H9 (cell line): ENCODE measurements at regions not wholly inside any gene's neighbourhood (a gene's known extent, or its start where the extent isn't known, plus 50 kb on each side); places are given as distances from the start of the nearest gene placed in this dataset.

ENCODE experiments used
- DNase-seq: peaks from one replicate; pipeline ENCODE4 v3.0.0-alpha.2; 2017
- H2AFZ ChIP-seq: one replicate; pipeline ENCODE4 v1.6.1; 2013; ENCODE audit warnings: mild to moderate bottlenecking, low read length, control low read depth, moderate library complexity
- H2AK5ac ChIP-seq: 2 replicates; pipeline ENCODE4 v1.6.1; 2013; ENCODE audit warnings: low read length, control low read depth, mixed read lengths; ENCODE audit not compliant: insufficient read length
- H2BK120ac ChIP-seq: one replicate; pipeline ENCODE4 v1.6.1; 2013; ENCODE audit warnings: low read depth, mild to moderate bottlenecking, low read length, control low read depth, inconsistent platforms; ENCODE audit not compliant: poor library complexity, severe bottlenecking
- H2BK12ac ChIP-seq: 2 replicates; pipeline ENCODE4 v1.6.1; 2013; ENCODE audit warnings: low read length, control low read depth, mixed read lengths, low read depth; ENCODE audit not compliant: insufficient read length
- H2BK15ac ChIP-seq: 2 replicates; pipeline ENCODE4 v1.6.1; 2013; ENCODE audit warnings: low read depth, low read length, control low read depth
- H2BK20ac ChIP-seq: one replicate; pipeline ENCODE4 v1.6.1; 2013; ENCODE audit warnings: low read depth, mild to moderate bottlenecking, low read length, control low read depth, inconsistent platforms; ENCODE audit not compliant: poor library complexity, severe bottlenecking
- H2BK5ac ChIP-seq: 2 replicates; pipeline ENCODE4 v1.6.1; 2013; ENCODE audit warnings: low read length, control low read depth, mixed read lengths; ENCODE audit not compliant: insufficient read length
- H3K14ac ChIP-seq: 2 replicates; pipeline ENCODE4 v1.6.1; 2013; ENCODE audit warnings: low read length, control low read depth; ENCODE audit not compliant: insufficient read depth
- H3K18ac ChIP-seq: 2 replicates; pipeline ENCODE4 v1.6.1; 2013; ENCODE audit warnings: low read depth, mild to moderate bottlenecking, mixed read lengths, low read length, control low read depth; ENCODE audit not compliant: insufficient read length
- H3K23ac ChIP-seq: 2 replicates; pipeline ENCODE4 v1.6.1; 2013; ENCODE audit warnings: low read length, control low read depth, mixed read lengths, low read depth; ENCODE audit not compliant: insufficient read length
- H3K23me2 ChIP-seq: 2 replicates; pipeline ENCODE4 v1.6.1; 2013; ENCODE audit warnings: low read depth, mild to moderate bottlenecking, mixed read lengths, low read length, control low read depth; ENCODE audit not compliant: insufficient read length, poor library complexity, severe bottlenecking
- H3K27ac ChIP-seq: 2 replicates; pipeline ENCODE4 v1.5.1; 2013; ENCODE audit warnings: low read length, control low read depth, mixed read lengths, low read depth; ENCODE audit not compliant: insufficient read length
- H3K27me3 ChIP-seq: 2 replicates; pipeline ENCODE4 v1.6.1; 2013; ENCODE audit warnings: low read length, control low read depth, inconsistent platforms; ENCODE audit not compliant: insufficient read depth
- H3K4ac ChIP-seq: 2 replicates; pipeline ENCODE4 v1.6.1; 2013; ENCODE audit warnings: low read depth, mild to moderate bottlenecking, control low read depth, inconsistent platforms, low read length, moderate library complexity
- H3K4me1 ChIP-seq: 2 replicates; pipeline ENCODE4 v1.6.1; 2013; ENCODE audit warnings: low read length, control low read depth, inconsistent platforms; ENCODE audit not compliant: insufficient read depth
- H3K4me2 ChIP-seq: 2 replicates; pipeline ENCODE4 v1.6.1; 2013; ENCODE audit warnings: low read length, control low read depth, mixed read lengths; ENCODE audit not compliant: insufficient read length, insufficient read depth
- H3K56ac ChIP-seq: 2 replicates; pipeline ENCODE4 v1.6.1; 2013; ENCODE audit warnings: low read depth, mild to moderate bottlenecking, mixed read lengths, low read length, control low read depth; ENCODE audit not compliant: insufficient read length
- H3K79me1 ChIP-seq: 2 replicates; pipeline ENCODE4 v1.6.1; 2013; ENCODE audit warnings: low read depth, mild to moderate bottlenecking, moderate library complexity, low read length, control low read depth, inconsistent platforms; ENCODE audit not compliant: insufficient read depth, poor library complexity, severe bottlenecking
- H3K79me2 ChIP-seq: 2 replicates; pipeline ENCODE4 v1.6.1; 2013; ENCODE audit warnings: low read length, control low read depth, inconsistent platforms; ENCODE audit not compliant: insufficient read depth
- H3K9ac ChIP-seq: 2 replicates; pipeline ENCODE4 v1.6.1; 2013; ENCODE audit warnings: low read length, control low read depth, mixed read lengths; ENCODE audit not compliant: insufficient read length; ENCODE audit errors: extremely low read depth
- H3K9me3 ChIP-seq: one replicate; pipeline ENCODE4 v1.6.1; 2013; ENCODE audit warnings: low read depth, low read length, inconsistent platforms; ENCODE audit not compliant: control insufficient read depth
- H3T11ph ChIP-seq: one replicate; pipeline ENCODE4 v1.6.1; 2013; ENCODE audit warnings: mild to moderate bottlenecking, low read length, control low read depth, inconsistent platforms
- H4K20me1 ChIP-seq: one replicate; pipeline ENCODE4 v1.6.1; 2013; ENCODE audit not compliant: control insufficient read depth, insufficient read length, insufficient read depth
- H4K5ac ChIP-seq: 2 replicates; pipeline ENCODE4 v1.6.1; 2013; ENCODE audit warnings: low read depth, mild to moderate bottlenecking, mixed read lengths, low read length, control low read depth; ENCODE audit not compliant: insufficient read length
- H4K8ac ChIP-seq: replicated peaks from 2 replicates; pipeline ENCODE4 v1.6.1; 2013; ENCODE audit warnings: low read length, control low read depth, mixed read lengths, low read depth; ENCODE audit not compliant: insufficient read length
- H4K91ac ChIP-seq: 2 replicates; pipeline ENCODE4 v1.6.1; 2013; ENCODE audit warnings: low read depth, mild to moderate bottlenecking, moderate library complexity, mixed read lengths, low read length, control low read depth; ENCODE audit not compliant: insufficient read length
- H3K27ac Mint-ChIP-seq, 3 experiments: 2 replicates in 2 of 3; 3 replicates in 1 of 3; pipeline ENCODE4 v1.8.0; 2020 to 2021; ENCODE audit warnings: mixed read lengths in 3 of 3, mild to moderate bottlenecking in 1 of 3, moderate library complexity in 1 of 3
- H3K27me3 Mint-ChIP-seq: 2 replicates; pipeline ENCODE4 v1.8.0; 2021; ENCODE audit warnings: low read depth, mild to moderate bottlenecking, moderate library complexity, mixed read lengths
- H3K36me3 Mint-ChIP-seq, 3 experiments: 2 replicates in 2 of 3; 3 replicates in 1 of 3; pipeline ENCODE4 v1.8.0; 2020 to 2021; ENCODE audit warnings: low read depth in 3 of 3, mixed read lengths in 3 of 3; ENCODE audit not compliant: insufficient read depth in 1 of 3
- H3K4me1 Mint-ChIP-seq, 2 experiments: 2 replicates each; pipeline ENCODE4 v1.8.0; 2020; ENCODE audit warnings: mixed read lengths in 2 of 2
- H3K4me3 Mint-ChIP-seq, 2 experiments: 2 replicates in 1 of 2; 3 replicates in 1 of 2; pipeline ENCODE4 v1.8.0; 2020 to 2021; ENCODE audit warnings: mild to moderate bottlenecking in 2 of 2, mixed read lengths in 2 of 2, moderate library complexity in 1 of 2
- H3K9me3 Mint-ChIP-seq, 2 experiments: 2 replicates in 1 of 2; 3 replicates in 1 of 2; pipeline ENCODE4 v1.8.0; 2020; ENCODE audit warnings: mild to moderate bottlenecking in 2 of 2, mixed read lengths in 2 of 2, moderate library complexity in 1 of 2
- WGBS: extraction: QIAGEN DNeasy Blood & Tissue Kit; methylation state at CpG from one replicate; pipeline ENCODE4 v1.1.7; 2013; ENCODE audit warnings: missing lambda C conversion rate, low lambda C conversion rate, mixed read lengths; ENCODE audit not compliant: insufficient read length; ENCODE audit errors: extremely low coverage; 5-methylcytosine and 5-hydroxymethylcytosine counted together
- TF ChIP-seq, protein P1 (sequence below): fragments of 200-600 bp; sonication (generic); conservative IDR thresholded peaks from 3 replicates; pipeline ENCODE4 v1.8.0; 2021; ENCODE audit warnings: antibody characterized with exemption, mild to moderate bottlenecking

DNA sequence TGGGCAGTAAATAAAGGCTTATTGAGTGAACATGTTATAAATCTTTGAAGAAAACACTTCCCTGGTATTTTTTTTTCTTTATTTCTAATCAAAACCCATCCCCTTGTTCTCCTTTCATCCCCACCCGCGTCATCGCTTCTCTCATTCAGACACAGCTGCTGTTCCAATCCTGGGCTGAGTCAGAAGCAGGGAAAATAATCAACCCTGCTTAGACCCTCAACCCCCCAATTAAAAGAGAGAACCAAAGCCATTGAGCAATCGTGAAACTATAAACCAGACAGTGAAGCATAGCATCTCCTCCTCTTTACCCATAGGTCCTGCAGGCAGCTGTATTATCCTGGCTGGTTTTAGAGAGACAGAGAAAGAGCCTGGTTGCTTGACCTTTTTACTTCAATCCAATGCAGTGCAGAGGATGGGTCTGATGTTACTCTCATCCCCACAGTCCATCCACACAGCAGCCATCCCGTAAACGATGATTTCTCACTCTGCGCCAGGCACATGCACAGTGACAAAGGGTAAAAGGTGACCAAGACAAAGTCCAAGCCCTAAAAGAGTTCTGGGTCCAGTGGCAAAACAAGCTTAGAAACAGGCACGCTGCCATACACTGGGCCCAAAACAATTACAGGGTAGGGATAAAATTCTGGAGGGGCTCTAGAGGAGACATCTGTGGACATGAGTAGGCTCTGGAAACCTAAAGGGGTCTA, 238.3 kb downstream of the GALC start:
- no peaks in the 10 kb centered on the region for H3K36me3 Mint-ChIP-seq
- H3K9me3 Mint-ChIP-seq = peaks cover 0 to 2% of the 10 kb centered on the region in 2 experiments; a peak in 2 of 5 replicates
- no peaks in the 10 kb centered on the region for H3K79me1 ChIP-seq
- H3K27ac Mint-ChIP-seq = no peak overlapping the region; a peak in 1 of 7 replicates
- no CpG with 5 or more reads among the region's 8 CpGs for WGBS
- no peak overlapping the region for H2BK120ac ChIP-seq
- H3K14ac ChIP-seq = no peak overlapping the region; the same call in 1 of the 2 replicates
- no peak overlapping the region for H3T11ph ChIP-seq
- H3K23me2 ChIP-seq = no peaks in the 10 kb centered on the region
- no peaks in the 10 kb centered on the region for H3K79me2 ChIP-seq
- H3K4ac ChIP-seq = no peak overlapping the region
- no peak overlapping the region for H2BK12ac ChIP-seq
- no peak overlapping the region for H3K9ac ChIP-seq
- H4K91ac ChIP-seq = no peak overlapping the region
- H2BK15ac ChIP-seq = no peak overlapping the region
- H3K27me3 Mint-ChIP-seq = no peaks in the 10 kb centered on the region; the same call in 1 of the 2 replicates
- no peak overlapping the region for H3K4me2 ChIP-seq
- H3K18ac ChIP-seq = no peak overlapping the region
- no peak overlapping the region for H2BK5ac ChIP-seq
- no peaks in the 10 kb centered on the region for H3K27me3 ChIP-seq
- no peak overlapping the region for H2AK5ac ChIP-seq
- TF ChIP-seq, protein P1, sequence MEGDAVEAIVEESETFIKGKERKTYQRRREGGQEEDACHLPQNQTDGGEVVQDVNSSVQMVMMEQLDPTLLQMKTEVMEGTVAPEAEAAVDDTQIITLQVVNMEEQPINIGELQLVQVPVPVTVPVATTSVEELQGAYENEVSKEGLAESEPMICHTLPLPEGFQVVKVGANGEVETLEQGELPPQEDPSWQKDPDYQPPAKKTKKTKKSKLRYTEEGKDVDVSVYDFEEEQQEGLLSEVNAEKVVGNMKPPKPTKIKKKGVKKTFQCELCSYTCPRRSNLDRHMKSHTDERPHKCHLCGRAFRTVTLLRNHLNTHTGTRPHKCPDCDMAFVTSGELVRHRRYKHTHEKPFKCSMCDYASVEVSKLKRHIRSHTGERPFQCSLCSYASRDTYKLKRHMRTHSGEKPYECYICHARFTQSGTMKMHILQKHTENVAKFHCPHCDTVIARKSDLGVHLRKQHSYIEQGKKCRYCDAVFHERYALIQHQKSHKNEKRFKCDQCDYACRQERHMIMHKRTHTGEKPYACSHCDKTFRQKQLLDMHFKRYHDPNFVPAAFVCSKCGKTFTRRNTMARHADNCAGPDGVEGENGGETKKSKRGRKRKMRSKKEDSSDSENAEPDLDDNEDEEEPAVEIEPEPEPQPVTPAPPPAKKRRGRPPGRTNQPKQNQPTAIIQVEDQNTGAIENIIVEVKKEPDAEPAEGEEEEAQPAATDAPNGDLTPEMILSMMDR = no peak
- H4K8ac ChIP-seq = no peak overlapping the region
- no peak for DNase-seq
- H3K4me1 Mint-ChIP-seq = 0 out of 4 replicates have a peak, but pooled peaks cover 0 to 3% of the 10 kb centered on the region in 2 experiments
- no peaks in the 10 kb centered on the region for H4K20me1 ChIP-seq
- H3K4me3 Mint-ChIP-seq = no peak overlapping the region
- no peak overlapping the region for H3K27ac ChIP-seq
- no peaks in the 10 kb centered on the region for H3K9me3 ChIP-seq
- no peak overlapping the region for H3K23ac ChIP-seq
- no peak overlapping the region for H2AFZ ChIP-seq
- H2BK20ac ChIP-seq = no peak overlapping the region
- no peak overlapping the region for H4K5ac ChIP-seq
- no peaks in the 10 kb centered on the region for H3K4me1 ChIP-seq
- H3K56ac ChIP-seq = no peak overlapping the region
